Posterior cingulate gyrus (tissue), 11 donors: ENCODE measurements at regions not wholly inside any gene's neighbourhood (a gene's known extent, or its start where the extent isn't known, plus 50 kb on each side); places are given as distances from the start of the nearest gene placed in this dataset.
"Not testable (repeated sequence)": the region's sequence is repeated elsewhere in the genome, so short reads cannot be mapped to it uniquely, and the experiment has no call there.

Source experiments
- DNase-seq, 10 donors: peaks; one replicate each; pipeline versions ENCODE4 v3.0.0 to v3.0.0-alpha.2; 2020 to 2021; ENCODE audit warnings: mixed read lengths in 3 of 10
- intact Hi-C: fragments of 100-400 bp; cut with DNase I; formaldehyde crosslinking; loops from one replicate; pipeline ENCODE4 v1.15.1; 2023

DNA sequence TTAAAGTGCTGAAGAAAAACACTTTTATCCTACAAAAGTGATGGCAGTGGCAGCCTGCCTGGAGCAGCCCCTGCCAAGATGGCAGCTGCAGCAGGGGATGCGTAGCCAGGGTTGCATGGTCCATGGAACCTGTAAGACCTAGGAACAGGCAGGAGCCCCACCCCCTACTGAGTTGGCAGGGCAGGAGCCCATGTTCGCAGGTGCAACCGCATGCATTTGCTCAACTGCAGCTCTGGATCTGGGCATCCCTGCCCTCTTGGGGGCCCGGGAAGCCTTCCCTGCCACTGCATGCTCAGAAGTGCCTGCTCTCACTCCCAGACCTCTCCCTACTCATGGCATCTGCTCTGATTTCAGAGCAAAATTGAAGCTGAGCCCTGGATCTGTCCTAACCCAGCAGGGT lies 779.6 kb downstream of the CDH18 start:
- intact Hi-C loops, result no loop called here
- DNase-seq, result peak in 1 of 10 donors; percentile 61

GRCh38 chr5:19210886-19211285 lies 777.1 kb downstream of the CDH18 start:
- DNase-seq, result no peak
- intact Hi-C loops, result no loop called here

- intact Hi-C loops, result no loop called here
Measured at GRCh38 chr5:19229179-19229835, 758.7 kb downstream of the CDH18 start.

DNA sequence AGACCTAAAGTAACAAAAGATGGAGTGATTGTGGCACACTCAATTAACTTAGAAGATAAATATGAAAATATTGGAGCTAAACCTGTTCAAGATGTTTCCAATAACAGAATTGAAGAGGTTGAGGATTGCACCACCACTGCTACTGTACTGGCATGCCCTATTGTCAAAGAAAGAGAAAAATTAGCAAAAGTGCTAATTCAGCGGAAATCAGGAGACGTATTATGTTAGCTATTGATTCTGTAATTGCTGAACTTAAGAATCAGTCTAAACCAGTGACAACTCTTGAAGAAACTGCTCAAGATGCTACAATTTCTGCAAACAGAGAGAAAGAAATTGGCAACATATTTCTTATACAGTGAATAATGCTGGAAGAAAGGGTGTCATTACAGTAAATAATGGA lies 754.4 kb downstream of the CDH18 start:
- intact Hi-C loops, result no loop called here

More at GRCh38 chr5:19229179-19229835, 758.7 kb downstream of the CDH18 start:
- no peak for DNase-seq

GRCh38 chr5:19235101-19235584 lies 752.9 kb downstream of the CDH18 start:
- DNase-seq, result no peak
- intact Hi-C loops, result no loop called here

More for the DNA sequence above, 754.4 kb downstream of the CDH18 start:
- no peak for DNase-seq

- intact Hi-C loops, result no loop called here
- DNase-seq, result no peak
Measured at GRCh38 chr5:19240170-19240569, 747.8 kb downstream of the CDH18 start.

- no peak for DNase-seq
- intact Hi-C loops, result no loop called here
Measured at GRCh38 chr5:19241690-19242089, 746.3 kb downstream of the CDH18 start.

GRCh38 chr5:19246191-19246590 lies 741.8 kb downstream of the CDH18 start:
- DNase-seq, result not testable (repeated sequence)

GRCh38 chr5:19247302-19247701 lies 740.7 kb downstream of the CDH18 start:
- intact Hi-C loops, result no loop called here
- no peak for DNase-seq

More at GRCh38 chr5:19246191-19246590, 741.8 kb downstream of the CDH18 start:
- intact Hi-C loops, result not testable (repeated sequence)

GRCh38 chr5:19256036-19256435 lies 732.0 kb downstream of the CDH18 start:
- intact Hi-C loops, result no loop called here
- DNase-seq, result no peak

GRCh38 chr5:19258686-19259085 lies 729.3 kb downstream of the CDH18 start:
- intact Hi-C loops, result no loop called here
- DNase-seq, result no peak

DNA sequence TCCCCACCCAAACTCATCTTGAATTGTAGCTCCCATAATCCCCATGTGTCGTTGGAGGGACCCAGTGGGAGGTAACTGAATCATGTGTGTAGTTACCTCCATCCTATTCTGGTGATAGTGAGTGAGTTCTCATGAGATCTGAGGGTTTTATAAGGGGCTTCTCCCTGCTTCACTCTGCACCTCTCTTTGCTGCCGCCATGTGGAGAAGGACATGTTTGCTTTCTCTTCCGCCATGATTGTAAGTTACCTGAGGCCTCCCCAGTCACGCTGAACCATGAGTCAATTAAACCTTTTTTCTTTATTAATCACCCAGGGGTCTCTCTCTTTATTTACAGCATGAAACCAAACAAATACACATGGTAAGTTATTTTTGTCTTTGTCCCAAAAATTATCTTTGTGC lies 726.1 kb downstream of the CDH18 start:
- intact Hi-C loops, result no loop called here
- no peak for DNase-seq

GRCh38 chr5:19264821-19265220 lies 723.2 kb downstream of the CDH18 start:
- intact Hi-C loops, result no loop called here

GRCh38 chr5:19266791-19267190 lies 721.2 kb downstream of the CDH18 start:
- intact Hi-C loops, result no loop called here
- no peak for DNase-seq

More at GRCh38 chr5:19264821-19265220, 723.2 kb downstream of the CDH18 start:
- no peak for DNase-seq

GRCh38 chr5:19270153-19270552 lies 717.8 kb downstream of the CDH18 start:
- no peak for DNase-seq
- intact Hi-C loops, result no loop called here

DNA sequence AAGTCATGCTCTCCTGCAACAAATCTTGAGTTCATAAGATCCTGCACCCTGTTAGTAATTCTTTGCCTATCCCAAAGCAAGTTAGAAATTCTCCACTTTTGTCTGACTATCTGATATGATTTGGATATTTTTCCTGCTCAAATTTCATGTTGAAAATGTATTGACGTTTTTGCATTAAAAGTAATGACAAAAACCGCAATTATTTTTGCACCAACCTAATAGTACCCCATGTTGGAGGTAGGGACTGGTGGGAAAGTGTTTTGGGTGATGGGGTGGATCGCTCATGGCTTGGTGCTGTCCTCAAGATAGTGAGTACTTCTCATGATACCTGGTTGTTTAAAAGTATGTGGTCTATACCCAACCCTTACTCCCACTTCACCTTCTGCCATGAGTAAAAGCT lies 713.4 kb downstream of the CDH18 start:
- no peak for DNase-seq
- intact Hi-C loops, result no loop called here

DNA sequence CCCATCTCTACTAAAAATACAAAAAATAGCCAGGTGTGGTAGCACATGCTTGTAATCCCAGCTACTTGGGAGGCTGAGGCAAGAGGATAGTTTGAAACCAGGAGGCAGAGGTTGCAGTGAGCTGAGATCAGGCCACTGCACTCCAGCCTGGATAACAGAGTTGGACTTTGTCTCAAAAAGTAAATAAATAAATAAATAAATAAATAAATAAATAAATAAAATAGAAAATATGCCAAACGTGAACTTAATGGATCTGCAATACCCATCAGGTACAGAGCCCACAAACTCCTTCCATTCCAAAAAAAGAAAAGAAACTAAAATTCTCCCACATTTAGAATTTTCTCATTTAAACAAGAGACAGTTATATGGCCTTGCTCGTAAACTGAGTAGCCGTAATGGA lies 702.7 kb downstream of the CDH18 start:
- no peak for DNase-seq
- intact Hi-C loops, result no loop called here

- intact Hi-C loops, result not testable (repeated sequence)
Measured at GRCh38 chr5:19287548-19288277, 700.3 kb downstream of the CDH18 start.

DNA sequence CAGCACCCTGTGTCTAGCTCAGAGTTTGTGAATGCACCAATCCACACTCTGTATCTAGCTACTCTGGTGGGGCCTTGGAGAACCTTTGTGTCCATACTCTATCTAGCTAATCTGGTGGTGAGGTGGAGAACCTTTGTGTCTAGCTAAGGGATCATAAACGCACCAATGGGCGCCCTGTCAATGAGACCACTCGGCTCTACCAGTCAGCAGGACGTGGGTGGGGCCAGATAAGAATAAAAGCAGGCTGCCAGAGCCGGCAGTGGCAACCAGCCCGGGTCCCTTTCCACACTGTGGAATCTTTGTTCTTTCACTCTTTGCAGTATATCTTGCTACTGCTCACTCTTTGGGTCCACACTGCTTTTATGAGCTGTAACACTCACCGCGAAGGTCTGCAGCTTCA lies 699.7 kb downstream of the CDH18 start:
- DNase-seq, intact Hi-C loops: not testable (repeated sequence)

More at GRCh38 chr5:19287548-19288277, 700.3 kb downstream of the CDH18 start:
- DNase-seq, result peak in 2 of 10 donors; percentile 57 to 79

- no peak for DNase-seq
- intact Hi-C loops, result no loop called here
Measured at GRCh38 chr5:19297934-19298333, 690.1 kb downstream of the CDH18 start.

DNA sequence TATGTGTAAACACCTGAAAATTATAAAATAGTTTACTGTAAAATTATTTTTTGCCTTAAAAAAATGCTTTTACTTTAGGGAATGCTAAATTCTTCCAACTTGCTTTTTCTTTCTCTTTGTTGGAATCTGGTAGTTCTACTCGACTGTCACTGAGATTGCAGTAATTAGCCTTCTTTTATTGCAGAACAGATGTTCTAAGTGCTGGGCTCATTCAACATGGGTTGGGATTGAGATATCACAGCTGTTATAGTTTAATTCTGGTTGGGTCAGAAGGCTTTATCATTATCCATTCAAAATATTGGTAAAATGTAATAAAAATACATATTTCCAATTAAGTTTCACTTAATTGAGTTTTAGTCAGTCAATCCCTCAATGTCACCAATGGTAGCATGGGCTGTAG lies 686.7 kb downstream of the CDH18 start:
- intact Hi-C loops, result no loop called here
- no peak for DNase-seq

GRCh38 chr5:19314840-19315239 lies 673.2 kb downstream of the CDH18 start:
- no peak for DNase-seq
- intact Hi-C loops, result no loop called here
